ENCODE measurements at regions not wholly inside any gene's neighbourhood (a gene's known extent, or its start where the extent isn't known, plus 50 kb on each side); places are given as distances from the start of the nearest gene placed in this dataset.

- TF ChIP-seq CTCF (IDR thresholded peaks at IDR 0.05 in 2 of 3, conservative IDR thresholded peaks at IDR 0.05 in 1 of 3; ENCODE audit: insufficient read depth in 2 of 3, low read depth in 1 of 3, low read length in 3 of 3) (no peak), POLR2AphosphoS5 (IDR thresholded peaks at IDR 0.05; ENCODE audit: control insufficient read depth, insufficient read depth, low read depth, low read length) (no peak), ZBTB7A (IDR thresholded peaks at IDR 0.05; ENCODE audit: borderline replicate concordance, control insufficient read depth, low read depth, low read length) (no peak), ATF2 (CRISPR knock-in tag; IDR thresholded peaks at IDR 0.05) (no peak), REST (IDR thresholded peaks at IDR 0.05; ENCODE audit: borderline replicate concordance) (no peak), REST (CRISPR knock-in tag; IDR thresholded peaks at IDR 0.05; ENCODE audit: low read depth) (no peak), HCFC1 (IDR thresholded peaks at IDR 0.05; ENCODE audit: low read depth, low read length) (no peak), ZNF146 (CRISPR knock-in tag; IDR thresholded peaks at IDR 0.05; ENCODE audit: unreplicated experiment) (no peak), ETV5 (CRISPR knock-in tag; IDR thresholded peaks at IDR 0.05; ENCODE audit: low read depth) (no peak), MNT (conservative IDR thresholded peaks at IDR 0.05) (no peak), ERF (CRISPR knock-in tag; IDR thresholded peaks at IDR 0.05) (no peak), RBM22 (IDR thresholded peaks at IDR 0.05; ENCODE audit: low read depth, low read length, poor library complexity, severe bottlenecking) (no peak), NR2F6 (CRISPR knock-in tag; IDR thresholded peaks at IDR 0.05) (no peak), EZH2 (IDR thresholded peaks at IDR 0.05; ENCODE audit: borderline replicate concordance, low read depth, low read length) (no peak), TARDBP (IDR thresholded peaks at IDR 0.05) (no peak)
Measured at GRCh38 chr1:193555662-193556441, 369.4 kb upstream of the B3GALT2 start.

Measured in K562 (cell line).